ACC112 (cell line): ENCODE measurements at regions not wholly inside any gene's neighbourhood (a gene's known extent, or its start where the extent isn't known, plus 50 kb on each side); places are given as distances from the start of the nearest gene placed in this dataset.

ENCODE experiments used
- H2AFZ ChIP-seq: fragments of 200-600 bp; sonication (generic); one replicate; pipeline ENCODE4 v1.6.0; 2017; ENCODE audit warnings: antibody characterized with exemption, low read length; ENCODE audit not compliant: unreplicated experiment
- H3K27ac ChIP-seq: fragments of 200-600 bp; sonication (generic); 2 replicates; pipeline ENCODE4 v1.5.1; 2014; ENCODE audit warnings: low read depth, mild to moderate bottlenecking, antibody characterized with exemption, low read length, moderate library complexity
- H3K27me3 ChIP-seq: fragments of 200-600 bp; sonication (generic); 2 replicates; pipeline ENCODE4 v1.6.1; 2014; ENCODE audit warnings: mild to moderate bottlenecking, antibody characterized with exemption, low read length, moderate library complexity, mixed read lengths; ENCODE audit not compliant: insufficient read depth
- H3K36me3 ChIP-seq: fragments of 200-600 bp; sonication (generic); 2 replicates; pipeline ENCODE4 v1.6.1; 2016; ENCODE audit warnings: mild to moderate bottlenecking, antibody characterized with exemption, low read length, moderate library complexity, mixed read lengths; ENCODE audit not compliant: insufficient read depth
- H3K4me1 ChIP-seq: fragments of 200-600 bp; sonication (generic); one replicate; pipeline ENCODE4 v1.6.1; 2016; ENCODE audit warnings: low read length, mixed read lengths; ENCODE audit not compliant: insufficient read depth, unreplicated experiment, control insufficient read depth
- H3K4me3 ChIP-seq: fragments of 200-600 bp; sonication (generic); 2 replicates; pipeline ENCODE4 v1.5.1; 2014; ENCODE audit warnings: mild to moderate bottlenecking, low read depth, low read length
- H3K79me2 ChIP-seq: fragments of 200-600 bp; sonication (generic); one replicate; pipeline ENCODE4 v1.6.0; 2016; ENCODE audit warnings: low read length; ENCODE audit not compliant: control insufficient read depth, unreplicated experiment, insufficient read depth

GRCh38 chr7:24408798-24409430 is 124.9 kb downstream of the NPY start:
- Histone ChIP-seq H3K4me3 (no peak overlapping the region), H3K79me2 (no peaks in the 10 kb centered on the region), H3K4me1 (no peaks in the 10 kb centered on the region), H3K27ac (no peak overlapping the region), H2AFZ (no peak overlapping the region), H3K27me3 (no peaks in the 10 kb centered on the region), H3K36me3 (no peaks in the 10 kb centered on the region)

- Histone ChIP-seq H2AFZ (no peak overlapping the region), H3K4me1 (no peaks in the 10 kb centered on the region), H3K27ac (no peak overlapping the region), H3K79me2 (no peaks in the 10 kb centered on the region), H3K27me3 (no peaks in the 10 kb centered on the region), H3K4me3 (no peak overlapping the region), H3K36me3 (no peaks in the 10 kb centered on the region)
Observed at GRCh38 chr7:24409431-24410024, 125.5 kb downstream of the NPY start.

GRCh38 chr7:24411226-24411625 is 127.2 kb downstream of the NPY start:
- H3K27ac ChIP-seq: no peak overlapping the region
- H3K79me2 ChIP-seq: no peaks in the 10 kb centered on the region
- H3K4me1 ChIP-seq: no peaks in the 10 kb centered on the region
- no peaks in the 10 kb centered on the region for H3K27me3 ChIP-seq
- H3K36me3 ChIP-seq: no peaks in the 10 kb centered on the region
- H3K4me3 ChIP-seq: no peak overlapping the region
- H2AFZ ChIP-seq: no peak overlapping the region

- Histone ChIP-seq H3K4me3 (no peak overlapping the region), H3K4me1 (no peaks in the 10 kb centered on the region), H3K27ac (no peak overlapping the region), H3K79me2 (no peaks in the 10 kb centered on the region), H3K36me3 (no peaks in the 10 kb centered on the region), H3K27me3 (no peaks in the 10 kb centered on the region), H2AFZ (no peak overlapping the region)
Observed at GRCh38 chr7:24417526-24418120, 133.6 kb downstream of the NPY start.

GRCh38 chr7:24419077-24419476 is 135.1 kb downstream of the NPY start:
- H3K36me3 ChIP-seq: no peaks in the 10 kb centered on the region
- H3K27ac ChIP-seq: no peak overlapping the region
- H3K79me2 ChIP-seq: no peaks in the 10 kb centered on the region
- H3K4me1 ChIP-seq: no peaks in the 10 kb centered on the region
- H3K4me3 ChIP-seq: no peak overlapping the region
- no peaks in the 10 kb centered on the region for H3K27me3 ChIP-seq
- no peak overlapping the region for H2AFZ ChIP-seq

- no peaks in the 10 kb centered on the region for H3K4me1 ChIP-seq
- H3K27ac ChIP-seq: no peak overlapping the region
- H3K36me3 ChIP-seq: no peaks in the 10 kb centered on the region
- H3K4me3 ChIP-seq: no peak overlapping the region
- no peak overlapping the region for H2AFZ ChIP-seq
- no peaks in the 10 kb centered on the region for H3K79me2 ChIP-seq
- no peaks in the 10 kb centered on the region for H3K27me3 ChIP-seq
Observed at GRCh38 chr7:24419511-24419910, 135.5 kb downstream of the NPY start.

GRCh38 chr7:24422441-24423010 is 138.5 kb downstream of the NPY start:
- Histone ChIP-seq H3K79me2 (no peaks in the 10 kb centered on the region), H3K27ac (no peak overlapping the region), H3K4me1 (no peaks in the 10 kb centered on the region), H3K4me3 (no peak overlapping the region), H3K27me3 (peaks cover 10% of the 10 kb centered on the region; the same call in 1 of the 2 replicates), H2AFZ (no peak overlapping the region), H3K36me3 (no peaks in the 10 kb centered on the region)

GRCh38 chr7:24425664-24426063 is 141.7 kb downstream of the NPY start:
- Histone ChIP-seq H3K27me3 (peaks cover 10% of the 10 kb centered on the region; the same call in 1 of the 2 replicates), H3K27ac (no peak overlapping the region), H3K79me2 (no peaks in the 10 kb centered on the region), H3K36me3 (no peaks in the 10 kb centered on the region), H2AFZ (no peak overlapping the region), H3K4me1 (no peaks in the 10 kb centered on the region), H3K4me3 (no peak overlapping the region)

GRCh38 chr7:24427048-24427447 is 143.1 kb downstream of the NPY start:
- Histone ChIP-seq H3K27ac (no peak overlapping the region), H2AFZ (no peak overlapping the region), H3K36me3 (no peaks in the 10 kb centered on the region), H3K79me2 (no peaks in the 10 kb centered on the region), H3K27me3 (peaks cover 10% of the 10 kb centered on the region; the same call in 1 of the 2 replicates), H3K4me1 (no peaks in the 10 kb centered on the region), H3K4me3 (no peak overlapping the region)

GRCh38 chr7:24428676-24429075 is 144.6 kb upstream of the PALS2 start:
- H3K79me2 ChIP-seq: no peaks in the 10 kb centered on the region
- no peak overlapping the region for H2AFZ ChIP-seq
- H3K4me3 ChIP-seq: no peak overlapping the region
- H3K27ac ChIP-seq: no peak overlapping the region
- no peaks in the 10 kb centered on the region for H3K36me3 ChIP-seq
- H3K27me3 ChIP-seq: peaks cover 10% of the 10 kb centered on the region; the same call in 1 of the 2 replicates
- H3K4me1 ChIP-seq: no peaks in the 10 kb centered on the region

- Histone ChIP-seq H3K79me2 (no peaks in the 10 kb centered on the region), H3K27me3 (peaks cover 8% of the 10 kb centered on the region; the same call in 1 of the 2 replicates), H3K27ac (no peak overlapping the region), H3K36me3 (no peaks in the 10 kb centered on the region), H2AFZ (no peak overlapping the region), H3K4me1 (no peaks in the 10 kb centered on the region), H3K4me3 (no peak overlapping the region)
Observed at GRCh38 chr7:24432677-24433076, 140.6 kb upstream of the PALS2 start.
